Activated CD4-positive, CD25-positive, alpha-beta regulatory T cell treated with anti-CD3 and anti-CD28 coated beads, Interleukin-2, amount 50 U/mL, for 24 hours (primary cell): ENCODE measurements at regions not wholly inside any gene's neighbourhood (a gene's known extent, or its start where the extent isn't known, plus 50 kb on each side); places are given as distances from the start of the nearest gene placed in this dataset.

Source experiments
- ATAC-seq, 2 donors: fragments of 150-1000 bp; cut with Tn5 transposase; one replicate each; pipeline ENCODE4 v1.10.0; 2021; ENCODE audit warnings: mild to moderate bottlenecking in 1 of 2, moderate library complexity in 1 of 2

GRCh38 chr2:64371727-64372126 is 82.2 kb upstream of the LGALSL start:
- no peak for ATAC-seq

- ATAC-seq, result no peak
Measured at GRCh38 chr2:64374686-64375085, 79.3 kb upstream of the LGALSL start.

GRCh38 chr2:64376926-64377325 is 77.0 kb upstream of the LGALSL start:
- no peak for ATAC-seq

- ATAC-seq, result no peak
Measured at GRCh38 chr2:64379186-64379585, 74.8 kb upstream of the LGALSL start.

- no peak for ATAC-seq
Measured at GRCh38 chr2:64380853-64381527, 73.0 kb upstream of the LGALSL start.

GRCh38 chr2:64383016-64383591 is 70.9 kb upstream of the LGALSL start:
- no peak for ATAC-seq

GRCh38 chr2:64383881-64384280 is 70.1 kb upstream of the LGALSL start:
- ATAC-seq, result no peak

- ATAC-seq, result no peak
Measured at GRCh38 chr2:64386676-64387075, 67.3 kb upstream of the LGALSL start.

- ATAC-seq, result no peak
Measured at GRCh38 chr2:64390586-64390985, 63.4 kb upstream of the LGALSL start.

GRCh38 chr2:64391424-64391823 is 62.5 kb upstream of the LGALSL start:
- ATAC-seq, result no peak

GRCh38 chr2:64391940-64392339 is 62.0 kb upstream of the LGALSL start:
- ATAC-seq, result no peak

- ATAC-seq, result no peak
Measured at GRCh38 chr2:64392529-64392928, 61.4 kb upstream of the LGALSL start.

- no peak for ATAC-seq
Measured at GRCh38 chr2:64393383-64394010, 60.5 kb upstream of the LGALSL start.

- no peak for ATAC-seq
Measured at GRCh38 chr2:64394153-64394552, 59.8 kb upstream of the LGALSL start.

GRCh38 chr2:64396001-64396400 is 58.0 kb upstream of the LGALSL start:
- ATAC-seq, result no peak

- no peak for ATAC-seq
Measured at GRCh38 chr2:64396551-64396950, 57.4 kb upstream of the LGALSL start.

- no peak for ATAC-seq
Measured at GRCh38 chr2:64398516-64399129, 55.3 kb upstream of the LGALSL start.

GRCh38 chr2:64399521-64399920 is 54.4 kb upstream of the LGALSL start:
- no peak for ATAC-seq

- no peak for ATAC-seq
Measured at GRCh38 chr2:64400105-64400728, 53.7 kb upstream of the LGALSL start.

GRCh38 chr2:64400733-64401528 is 53.0 kb upstream of the LGALSL start:
- no peak for ATAC-seq

- no peak for ATAC-seq
Measured at GRCh38 chr2:64401529-64401880, 52.5 kb upstream of the LGALSL start.

- ATAC-seq, result no peak
Measured at GRCh38 chr2:64402876-64403275, 51.1 kb upstream of the LGALSL start.

GRCh38 chr2:64403426-64403825 is 50.5 kb upstream of the LGALSL start:
- ATAC-seq, result no peak
